ENCODE measurements at regions not wholly inside any gene's neighbourhood (a gene's known extent, or its start where the extent isn't known, plus 50 kb on each side); places are given as distances from the start of the nearest gene placed in this dataset.

DNA sequence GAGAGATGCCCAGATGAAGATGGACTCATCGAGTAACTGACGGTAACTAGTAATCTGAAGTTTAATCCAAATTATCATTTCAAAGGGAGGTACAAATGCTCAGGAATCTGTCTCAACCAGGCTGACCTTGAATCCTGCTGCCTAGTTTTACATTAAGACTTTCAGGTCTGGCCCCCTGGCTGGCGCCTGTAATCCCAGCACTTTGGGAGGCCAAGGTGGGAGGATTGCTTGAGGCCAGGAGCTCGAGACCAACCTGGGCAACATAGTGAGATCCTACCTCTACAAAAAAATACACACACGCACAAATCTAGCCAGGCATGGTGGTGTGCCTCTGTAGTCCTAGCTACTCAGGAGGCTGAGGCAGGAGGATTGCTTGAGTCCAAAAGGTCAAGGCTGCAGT lies 95.7 kb upstream of the AKT3 start:
- H3K27ac ChIP-seq: no peak overlapping the region
- intact Hi-C loops (cut with DNase I; ENCODE audit: low total_unique reads): no loop called here
- no peak for DNase-seq
- TF ChIP-seq, protein P1, sequence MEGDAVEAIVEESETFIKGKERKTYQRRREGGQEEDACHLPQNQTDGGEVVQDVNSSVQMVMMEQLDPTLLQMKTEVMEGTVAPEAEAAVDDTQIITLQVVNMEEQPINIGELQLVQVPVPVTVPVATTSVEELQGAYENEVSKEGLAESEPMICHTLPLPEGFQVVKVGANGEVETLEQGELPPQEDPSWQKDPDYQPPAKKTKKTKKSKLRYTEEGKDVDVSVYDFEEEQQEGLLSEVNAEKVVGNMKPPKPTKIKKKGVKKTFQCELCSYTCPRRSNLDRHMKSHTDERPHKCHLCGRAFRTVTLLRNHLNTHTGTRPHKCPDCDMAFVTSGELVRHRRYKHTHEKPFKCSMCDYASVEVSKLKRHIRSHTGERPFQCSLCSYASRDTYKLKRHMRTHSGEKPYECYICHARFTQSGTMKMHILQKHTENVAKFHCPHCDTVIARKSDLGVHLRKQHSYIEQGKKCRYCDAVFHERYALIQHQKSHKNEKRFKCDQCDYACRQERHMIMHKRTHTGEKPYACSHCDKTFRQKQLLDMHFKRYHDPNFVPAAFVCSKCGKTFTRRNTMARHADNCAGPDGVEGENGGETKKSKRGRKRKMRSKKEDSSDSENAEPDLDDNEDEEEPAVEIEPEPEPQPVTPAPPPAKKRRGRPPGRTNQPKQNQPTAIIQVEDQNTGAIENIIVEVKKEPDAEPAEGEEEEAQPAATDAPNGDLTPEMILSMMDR (IDR thresholded peaks at IDR 0.05): no peak
- TF ChIP-seq POLR2A (IDR thresholded peaks at IDR 0.05): no peak
- no peak overlapping the region for H3K4me3 ChIP-seq
- no peaks in the 10 kb centered on the region for H3K4me1 ChIP-seq
- no peaks in the 10 kb centered on the region for H3K36me3 ChIP-seq
- no peaks in the 10 kb centered on the region for H3K9me3 ChIP-seq
- no peaks in the 10 kb centered on the region for H3K27me3 ChIP-seq

DNA sequence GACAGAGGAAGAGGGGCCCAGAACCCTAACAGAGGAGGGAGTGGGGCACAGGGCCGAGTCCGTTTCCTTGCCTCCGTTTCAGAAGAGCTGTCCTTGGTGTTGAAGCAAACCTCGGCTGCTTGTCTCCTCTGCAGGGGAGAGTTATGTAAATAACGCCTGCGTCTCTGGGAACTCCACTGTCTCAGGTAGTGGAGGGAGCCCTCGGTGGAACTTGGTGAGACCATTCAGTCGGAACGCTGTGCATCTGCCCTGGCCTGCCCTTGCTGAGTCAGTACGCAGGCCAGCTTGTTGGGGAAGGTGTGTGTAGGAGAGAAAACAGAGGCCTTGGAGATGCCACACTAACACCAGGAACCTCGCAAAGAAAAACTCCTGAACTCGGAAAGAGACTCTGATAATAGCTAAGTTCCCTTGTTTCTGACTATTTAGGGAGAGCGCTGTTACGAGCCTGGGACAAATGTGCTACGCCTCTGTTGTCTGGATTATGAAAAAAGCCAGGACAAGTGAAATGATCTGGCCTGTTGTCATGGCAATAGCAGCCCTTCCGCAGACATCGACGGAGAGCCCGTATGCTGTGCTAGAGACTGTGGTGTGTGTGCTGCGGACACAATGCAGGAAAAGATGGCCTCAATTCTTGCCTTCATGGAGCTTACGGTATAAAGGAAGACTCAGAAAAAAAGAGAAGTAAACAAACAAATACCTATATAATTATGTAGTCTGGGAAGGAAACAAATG lies 94.6 kb upstream of the AKT3 start:
- Histone ChIP-seq H3K27ac (no peak overlapping the region), H3K4me1 (no peaks in the 10 kb centered on the region), H3K9me3 (no peaks in the 10 kb centered on the region), H3K36me3 (no peaks in the 10 kb centered on the region), H3K27me3 (no peaks in the 10 kb centered on the region), H3K4me3 (no peak overlapping the region)
- DNase-seq: no peak
- TF ChIP-seq, protein P1 (IDR thresholded peaks at IDR 0.05): no peak
- TF ChIP-seq POLR2A (IDR thresholded peaks at IDR 0.05): no peak
- intact Hi-C loops (cut with DNase I; ENCODE audit: low total_unique reads): no loop called here

DNA sequence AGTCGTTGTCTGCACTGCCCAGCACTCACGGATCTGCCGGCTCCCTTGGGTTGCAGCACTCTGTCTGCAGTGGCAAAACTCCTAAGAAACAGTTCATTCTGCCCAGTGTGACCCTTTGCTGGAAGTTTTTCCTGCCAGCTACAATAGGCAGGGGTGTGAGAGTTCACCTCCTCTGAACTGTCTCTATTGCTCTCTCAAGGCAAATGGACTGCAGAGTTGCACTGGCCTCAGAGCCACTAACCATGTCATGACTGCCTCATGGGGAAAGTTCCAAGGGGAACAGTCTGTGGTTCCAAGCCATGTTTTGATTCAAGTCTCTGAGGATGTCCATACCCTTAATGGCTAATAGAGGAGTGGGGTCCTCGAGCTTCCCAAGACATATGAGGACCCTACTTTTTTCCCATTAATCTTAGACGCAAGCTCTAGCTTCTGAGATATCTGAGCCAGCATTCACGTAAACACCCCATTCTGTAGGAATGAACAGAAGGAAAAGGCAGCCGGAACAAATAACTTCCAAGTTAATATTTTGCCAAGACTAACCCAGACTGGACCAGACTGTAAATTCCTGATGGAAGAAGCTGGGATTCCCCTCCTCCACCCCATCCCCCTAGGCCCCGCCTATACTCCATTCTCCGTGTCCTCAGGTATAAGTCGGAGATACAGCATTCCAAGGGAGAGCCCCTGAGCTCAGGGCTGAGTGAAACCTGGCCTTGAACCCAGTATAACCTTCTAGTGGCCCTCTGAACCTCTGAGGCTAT lies 93.8 kb upstream of the AKT3 start:
- H3K9me3 ChIP-seq: no peaks in the 10 kb centered on the region
- H3K4me3 ChIP-seq: no peak overlapping the region
- no peaks in the 10 kb centered on the region for H3K4me1 ChIP-seq
- intact Hi-C loops (cut with DNase I; ENCODE audit: low total_unique reads): no loop called here
- H3K27ac ChIP-seq: no peak overlapping the region
- H3K27me3 ChIP-seq: no peaks in the 10 kb centered on the region
- DNase-seq: no peak
- no peak for TF ChIP-seq POLR2A (IDR thresholded peaks at IDR 0.05)
- TF ChIP-seq, protein P1 (IDR thresholded peaks at IDR 0.05): no peak
- H3K36me3 ChIP-seq: no peaks in the 10 kb centered on the region

DNA sequence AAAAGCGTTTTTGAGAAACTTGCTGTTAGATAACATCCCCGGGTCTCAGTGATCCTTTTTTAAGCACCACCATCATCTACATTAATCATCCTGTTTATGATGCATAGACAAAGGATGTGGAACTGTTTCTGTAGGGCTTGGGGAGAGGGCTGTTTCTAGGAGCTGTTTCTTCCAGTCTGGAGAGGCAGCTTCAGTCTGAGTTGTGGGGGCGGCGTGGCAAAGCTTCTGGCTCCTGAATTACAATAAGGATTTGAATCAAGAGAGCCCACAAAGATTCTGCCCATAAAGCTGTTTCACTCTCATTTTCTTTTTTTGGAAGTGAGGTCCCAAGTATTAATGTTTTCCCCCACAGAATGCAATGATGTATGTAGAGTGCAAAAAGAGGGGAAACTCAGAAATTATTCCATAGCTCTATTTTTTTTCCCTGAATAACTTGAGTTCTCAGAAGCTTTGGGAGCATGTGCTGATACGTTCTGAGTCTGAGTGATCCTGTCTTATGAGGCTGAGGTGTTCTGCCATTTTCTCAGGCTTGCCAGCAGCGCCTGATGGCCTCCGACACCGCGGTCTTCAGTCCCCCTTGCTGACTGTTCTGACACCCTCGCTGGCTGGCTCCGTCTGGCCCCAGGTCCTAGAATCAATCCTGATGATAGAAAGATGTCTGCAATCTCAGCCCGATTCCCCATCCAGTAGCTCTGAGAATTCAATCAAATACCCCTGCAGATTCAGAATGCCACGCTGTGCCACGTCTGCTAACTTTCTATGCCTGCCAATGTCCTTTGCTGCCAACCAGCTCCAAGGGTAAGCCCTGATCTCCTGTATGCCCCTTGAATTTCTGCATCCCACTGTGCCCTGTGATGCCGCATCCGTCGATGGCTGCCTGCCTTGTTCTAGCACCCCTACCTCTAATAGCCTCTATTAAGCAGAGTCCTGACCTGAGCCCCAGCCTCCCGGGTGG lies 92.4 kb upstream of the AKT3 start:
- TF ChIP-seq, protein P1 (IDR thresholded peaks at IDR 0.05): no peak
- TF ChIP-seq POLR2A (IDR thresholded peaks at IDR 0.05): no peak
- Histone ChIP-seq H3K4me1 (no peaks in the 10 kb centered on the region), H3K27ac (no peak overlapping the region), H3K9me3 (no peaks in the 10 kb centered on the region), H3K36me3 (no peaks in the 10 kb centered on the region), H3K4me3 (no peak overlapping the region), H3K27me3 (no peaks in the 10 kb centered on the region)
- intact Hi-C loops (cut with DNase I; ENCODE audit: low total_unique reads): no loop called here
- DNase-seq: no peak
